H1 (cell line): ENCODE measurements at regions not wholly inside any gene's neighbourhood (a gene's known extent, or its start where the extent isn't known, plus 50 kb on each side); places are given as distances from the start of the nearest gene placed in this dataset.

Experiments used
- CTCF ChIA-PET: fragments of 300-600 bp; sonication (Branson Sonifier 250); formaldehyde crosslinking; loops from one replicate; lab custom pipeline; 2021; ENCODE audit not compliant: partially characterized antibody; lab: Charles Lee
- POLR2A ChIA-PET: fragments of 300-600 bp; sonication (Branson Sonifier 250); formaldehyde crosslinking; loops from one replicate; lab custom pipeline; 2021; ENCODE audit warnings: inconsistent platforms; ENCODE audit not compliant: partially characterized antibody; lab: Charles Lee
- DNase-seq, 2 experiments: peaks; one replicate each; pipeline versions ENCODE4 v3.0.0 to v3.0.0-alpha.2; 2010 to 2022; ENCODE audit warnings: low spot score in 2 of 2, low read depth in 1 of 2, mixed read lengths in 1 of 2
- FAIRE-seq: peaks from 2 replicates; lab custom pipeline; 2011; peaks lifted over from hg19 to GRCh38; lab: Jason Lieb, UNC
- H2AFZ ChIP-seq: 2 replicates; pipeline ENCODE4 v1.8.1; 2012; ENCODE audit warnings: low read length, inconsistent platforms
- H2AK5ac ChIP-seq: 2 replicates; pipeline ENCODE4 v1.6.1; 2013; ENCODE audit warnings: low read depth, low read length
- H2BK120ac ChIP-seq: replicated peaks from 2 replicates; pipeline ENCODE3; 2013; ENCODE audit warnings: low read depth, low read length, inconsistent platforms
- H2BK12ac ChIP-seq: 2 replicates; pipeline ENCODE4 v1.6.1; 2013; ENCODE audit warnings: low read depth, low read length
- H2BK15ac ChIP-seq: 2 replicates; pipeline ENCODE4 v1.6.1; 2013; ENCODE audit warnings: low read length
- H2BK20ac ChIP-seq: 2 replicates; pipeline ENCODE4 v1.6.1; 2013; ENCODE audit warnings: low read length
- H2BK5ac ChIP-seq: 2 replicates; pipeline ENCODE4 v1.6.1; 2013; ENCODE audit warnings: low read depth, low read length
- H3K14ac ChIP-seq: 2 replicates; pipeline ENCODE4 v1.6.1; 2013; ENCODE audit warnings: inconsistent platforms; ENCODE audit not compliant: insufficient read length
- H3K18ac ChIP-seq: 2 replicates; pipeline ENCODE4 v1.6.1; 2013; ENCODE audit warnings: low read length; ENCODE audit errors: extremely low read depth
- H3K23ac ChIP-seq: 2 replicates; pipeline ENCODE4 v1.6.1; 2013; ENCODE audit warnings: inconsistent platforms; ENCODE audit not compliant: insufficient read length
- H3K23me2 ChIP-seq: 2 replicates; pipeline ENCODE4 v1.6.1; 2013; ENCODE audit warnings: low read depth, low read length
- H3K27ac ChIP-seq: 2 replicates; pipeline ENCODE4 v1.6.1; 2011; ENCODE audit warnings: low read depth, low read length, inconsistent platforms
- H3K27me3 ChIP-seq, 4 experiments: replicated peaks in 1 of 4; 1 replicate in 1 of 4; 2 replicates in 3 of 4; pipeline versions ENCODE4 v1.6.1 to v1.8.1; 2011 to 2013; ENCODE audit warnings: low read length in 3 of 4, mild to moderate bottlenecking in 3 of 4, inconsistent platforms in 2 of 4, mixed read lengths in 2 of 4, moderate library complexity in 1 of 4; ENCODE audit not compliant: control insufficient read depth in 3 of 4, insufficient read depth in 3 of 4; ENCODE audit errors: extremely low read depth in 1 of 4
- H3K36me3 ChIP-seq, 4 experiments: 2 replicates each; pipeline versions ENCODE4 v1.6.1 to v1.8.1; 2011 to 2013; ENCODE audit warnings: mild to moderate bottlenecking in 4 of 4, low read length in 3 of 4, moderate library complexity in 2 of 4, control low read depth in 1 of 4, inconsistent platforms in 1 of 4; ENCODE audit not compliant: insufficient read depth in 4 of 4, control insufficient read depth in 2 of 4
- H3K4ac ChIP-seq: replicated peaks from 2 replicates; pipeline ENCODE3; 2013; ENCODE audit warnings: low read length, low read depth, mixed read lengths, inconsistent platforms; ENCODE audit not compliant: insufficient read length
- H3K4me1 ChIP-seq, 4 experiments: replicated peaks in 1 of 4; 1 replicate in 1 of 4; 2 replicates in 3 of 4; pipeline versions ENCODE4 v1.6.1 to v1.8.1; 2011 to 2013; ENCODE audit warnings: low read length in 3 of 4, inconsistent platforms in 2 of 4, mixed read lengths in 1 of 4; ENCODE audit not compliant: insufficient read depth in 4 of 4, control insufficient read depth in 3 of 4
- H3K4me2 ChIP-seq, 2 experiments: 2 replicates each; pipeline versions ENCODE4 v1.6.1 to v1.8.1; 2011 to 2013; ENCODE audit warnings: low read depth in 2 of 2, low read length in 2 of 2, control low read depth in 1 of 2, inconsistent platforms in 1 of 2, mild to moderate bottlenecking in 1 of 2; ENCODE audit not compliant: insufficient read depth in 1 of 2
- H3K4me3 ChIP-seq, 4 experiments: fragments of 200-600, 300-600 bp in 1 of 4; sonication (generic), shearing (Covaris generic), sonication (Bioruptor Twin) in 1 of 4; 2 replicates each; pipeline versions ENCODE4 v1.5.1 to v1.8.1; 2011 to 2016; ENCODE audit warnings: low read length in 4 of 4, low read depth in 3 of 4, control low read depth in 2 of 4, inconsistent platforms in 2 of 4, mild to moderate bottlenecking in 2 of 4, mixed read lengths in 1 of 4, moderate library complexity in 1 of 4; ENCODE audit not compliant: insufficient read depth in 2 of 4; ENCODE audit errors: extremely low read depth in 1 of 4
- H3K56ac ChIP-seq: replicated peaks from 2 replicates; pipeline ENCODE3; 2013; ENCODE audit warnings: low read depth, mild to moderate bottlenecking, mixed read lengths, low read length, inconsistent platforms; ENCODE audit not compliant: insufficient read length
- H3K79me1 ChIP-seq: 2 replicates; pipeline ENCODE4 v1.6.1; 2013; ENCODE audit warnings: low read depth, low read length, control low read depth
- H3K79me2 ChIP-seq, 2 experiments: 2 replicates each; pipeline versions ENCODE4 v1.6.1 to v1.8.1; 2012 to 2013; ENCODE audit warnings: low read length in 2 of 2, mild to moderate bottlenecking in 2 of 2, inconsistent platforms in 1 of 2; ENCODE audit not compliant: insufficient read depth in 2 of 2, control insufficient read depth in 1 of 2
- H3K9ac ChIP-seq, 4 experiments: replicated peaks in 1 of 4; 1 replicate in 1 of 4; 2 replicates in 3 of 4; pipeline versions ENCODE4 v1.6.1 to v1.8.1; 2011 to 2013; ENCODE audit warnings: low read depth in 3 of 4, low read length in 3 of 4, control low read depth in 2 of 4, mild to moderate bottlenecking in 2 of 4, moderate library complexity in 2 of 4, inconsistent platforms in 1 of 4; ENCODE audit errors: extremely low read depth in 1 of 4
- H3K9me3 ChIP-seq, 2 experiments: 2 replicates each; pipeline versions ENCODE4 v1.6.1 to v1.8.1; 2012 to 2013; ENCODE audit warnings: mild to moderate bottlenecking in 2 of 2, moderate library complexity in 2 of 2, control low read depth in 1 of 2, inconsistent platforms in 1 of 2, low read depth in 1 of 2, low read length in 1 of 2, mixed read lengths in 1 of 2; ENCODE audit not compliant: insufficient read depth in 2 of 2
- H4K20me1 ChIP-seq, 2 experiments: replicated peaks in 1 of 2; 2 replicates each; pipeline versions ENCODE3 to v1.8.1; 2011 to 2013; ENCODE audit warnings: inconsistent platforms in 2 of 2, low read length in 2 of 2, mild to moderate bottlenecking in 1 of 2; ENCODE audit not compliant: insufficient read depth in 2 of 2, control insufficient read depth in 1 of 2
- H4K5ac ChIP-seq: 2 replicates; pipeline ENCODE4 v1.6.1; 2013; ENCODE audit warnings: low read length, low read depth, mixed read lengths, inconsistent platforms; ENCODE audit not compliant: insufficient read length
- H4K8ac ChIP-seq: 2 replicates; pipeline ENCODE4 v1.8.0; 2013; ENCODE audit warnings: mild to moderate bottlenecking, moderate library complexity, low read length, inconsistent platforms; ENCODE audit not compliant: insufficient read depth; ENCODE audit errors: extremely low read depth
- H4K91ac ChIP-seq: replicated peaks from 2 replicates; pipeline ENCODE3; 2013; ENCODE audit warnings: low read length, mixed read lengths, inconsistent platforms; ENCODE audit not compliant: insufficient read length
- FOSL1 ChIP-seq: IDR thresholded peaks from 2 replicates; pipeline ENCODE4 v1.6.1; 2011; ENCODE audit warnings: mild to moderate bottlenecking, low read depth, low read length, moderate library complexity; ENCODE audit not compliant: insufficient read depth
- KDM1A ChIP-seq: fragments of 200-600, 300-600 bp; sonication (generic); IDR thresholded peaks from 2 replicates; pipeline ENCODE4 v1.7.1; 2016; ENCODE audit warnings: mild to moderate bottlenecking, low read length, borderline replicate concordance
- RNF2 ChIP-seq: fragments of 200-900, 300-1000 bp; sonication (generic); IDR thresholded peaks from 2 replicates; pipeline ENCODE4 v1.7.1; 2016; ENCODE audit warnings: borderline replicate concordance, low read depth, mild to moderate bottlenecking, antibody characterized with exemption, low read length; ENCODE audit not compliant: poor library complexity, severe bottlenecking; ENCODE audit errors: missing control alignments
- WGBS, 2 experiments: shearing (Covaris generic) in 1 of 2; methylation state at CpG; one replicate each; pipeline versions ENCODE4 v1.1.6 to v1.1.7; 2013 to 2015; ENCODE audit warnings: low lambda C conversion rate in 2 of 2, mixed read lengths in 2 of 2, inconsistent platforms in 1 of 2, low coverage in 1 of 2, missing lambda C conversion rate in 1 of 2; ENCODE audit not compliant: insufficient replicate concordance in 2 of 2, insufficient coverage in 1 of 2, insufficient read length in 1 of 2; ENCODE audit errors: extremely low coverage in 1 of 2, missing lambda C conversion rate in 1 of 2; 5-methylcytosine and 5-hydroxymethylcytosine counted together

DNA sequence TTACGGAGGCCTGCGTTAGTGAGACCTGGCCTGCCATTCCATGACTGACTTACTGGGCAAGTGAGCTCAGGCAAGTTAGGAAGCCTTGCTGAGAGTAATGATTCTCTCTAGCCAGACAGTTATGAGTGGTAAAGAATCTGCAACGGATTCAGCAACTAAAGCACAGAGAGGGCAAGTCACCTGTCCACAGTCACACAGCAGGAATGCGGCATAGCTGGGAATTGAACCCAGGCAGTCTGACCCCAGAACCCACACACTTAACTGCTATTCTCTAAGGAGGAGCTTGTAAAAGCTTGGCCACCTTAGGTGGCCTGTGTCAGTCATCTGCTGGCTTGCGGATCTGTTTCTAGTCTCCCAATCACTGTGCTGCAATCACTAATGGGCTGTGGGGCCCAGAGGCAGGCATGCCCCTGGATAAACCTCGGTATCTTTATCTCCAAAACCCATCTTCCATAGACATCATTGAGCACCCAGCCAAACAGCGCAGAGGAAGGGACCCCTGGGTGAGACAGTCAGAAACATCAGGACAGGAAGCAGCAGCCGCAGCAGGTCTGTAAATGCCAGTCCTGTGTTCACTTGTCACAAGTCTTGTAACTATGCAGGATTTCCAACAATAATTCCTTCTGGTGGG, 215.9 kb upstream of the KCNG1 start:
- Histone ChIP-seq H2BK20ac (no peak overlapping the region), H4K20me1 (no peaks in the 10 kb centered on the region), H3K23ac (no peak overlapping the region), H4K91ac (no peak overlapping the region), H3K79me2 (no peaks in the 10 kb centered on the region), H2AK5ac (no peak overlapping the region), H3K4me1 (peaks cover 0 to 3% (median 0%) of the 10 kb centered on the region in 4 experiments; a peak in 2 of 7 replicates), H2AFZ (no peak overlapping the region), H3K18ac (no peak overlapping the region), H3K9ac (no peak overlapping the region), H3K79me1 (no peaks in the 10 kb centered on the region), H3K36me3 (no peaks in the 10 kb centered on the region), H3K27me3 (no peaks in the 10 kb centered on the region), H2BK12ac (no peak overlapping the region), H3K27ac (no peak overlapping the region), H4K5ac (no peak overlapping the region), H3K4me3 (no peak overlapping the region), H4K8ac (no peak overlapping the region), H3K4me2 (no peak overlapping the region), H2BK120ac (no peak overlapping the region), H2BK5ac (no peak overlapping the region), H3K56ac (no peak overlapping the region), H3K14ac (no peak overlapping the region), H2BK15ac (no peak overlapping the region), H3K9me3 (peaks cover 5 to 13% of the 10 kb centered on the region in 2 experiments), H3K4ac (no peak overlapping the region), H3K23me2 (no peaks in the 10 kb centered on the region)
- FAIRE-seq: no peak
- ChIA-PET POLR2A (no interaction called here), CTCF (interaction anchor here (0.8 kb wide), 1 partner anchor 20 kb away, joined by 3 read pairs; no protein-coding TSS in a partner anchor)
- no peak for DNase-seq
- 94% methylated on average over 8 of the region's 8 CpGs; no CpG with 5 or more reads in 1 of the 2 experiments for WGBS, 2 experiments
- TF ChIP-seq RNF2: no peak
- TF ChIP-seq FOSL1: no peak
- peak; percentile 78; the same call in 1 of the 2 replicates for TF ChIP-seq KDM1A
